GM19452 (cell line): ENCODE measurements at regions not wholly inside any gene's neighbourhood (a gene's known extent, or its start where the extent isn't known, plus 50 kb on each side); places are given as distances from the start of the nearest gene placed in this dataset.

Experiments used
- ATAC-seq: cut with Tn5 transposase; IDR thresholded peaks from one replicate; pipeline ENCODE4 v1.9.1; 2021; ENCODE audit not compliant: unreplicated experiment

- ATAC-seq = no peak
These were observed 270.1 kb downstream of the PTTG2 start for GRCh38 chr4:38230121-38230801.

GRCh38 chr4:38230821-38231563 lies 270.8 kb downstream of the PTTG2 start:
- ATAC-seq = no peak

- no peak for ATAC-seq
These were observed 271.4 kb downstream of the PTTG2 start for GRCh38 chr4:38231626-38232025.

- no peak for ATAC-seq
These were observed 272.5 kb downstream of the PTTG2 start for GRCh38 chr4:38232741-38233140.

- ATAC-seq = no peak
These were observed 273.7 kb downstream of the PTTG2 start for GRCh38 chr4:38233727-38234480.

- ATAC-seq = no peak
These were observed 275.2 kb downstream of the PTTG2 start for GRCh38 chr4:38235354-38235753.

- ATAC-seq = no peak
These were observed 275.8 kb downstream of the PTTG2 start for GRCh38 chr4:38236003-38236402.

GRCh38 chr4:38236503-38236902 lies 276.3 kb downstream of the PTTG2 start:
- ATAC-seq = no peak

- ATAC-seq = no peak
These were observed 276.9 kb downstream of the PTTG2 start for GRCh38 chr4:38237139-38237538.

- ATAC-seq = no peak
These were observed 281.3 kb downstream of the PTTG2 start for GRCh38 chr4:38241541-38241940.

GRCh38 chr4:38242101-38242500 lies 281.9 kb downstream of the PTTG2 start:
- no peak for ATAC-seq

GRCh38 chr4:38242822-38243387 lies 282.7 kb downstream of the PTTG2 start:
- no peak for ATAC-seq

GRCh38 chr4:38243388-38244053 lies 283.3 kb downstream of the PTTG2 start:
- no peak for ATAC-seq

- no peak for ATAC-seq
These were observed 294.6 kb downstream of the PTTG2 start for GRCh38 chr4:38254825-38255224.

- ATAC-seq = no peak
These were observed 295.4 kb downstream of the PTTG2 start for GRCh38 chr4:38255572-38255971.

- no peak for ATAC-seq
These were observed 306.4 kb downstream of the PTTG2 start for GRCh38 chr4:38266616-38267015.

GRCh38 chr4:38268108-38268820 lies 308.1 kb downstream of the PTTG2 start:
- ATAC-seq = no peak

- no peak for ATAC-seq
These were observed 308.6 kb downstream of the PTTG2 start for GRCh38 chr4:38268837-38269236.

GRCh38 chr4:38273407-38273806 lies 313.2 kb downstream of the PTTG2 start:
- no peak for ATAC-seq

- ATAC-seq = no peak
These were observed 315.3 kb downstream of the PTTG2 start for GRCh38 chr4:38275331-38276100.
